ENCODE measurements at regions not wholly inside any gene's neighbourhood (a gene's known extent, or its start where the extent isn't known, plus 50 kb on each side); places are given as distances from the start of the nearest gene placed in this dataset.
"Not testable (repeated sequence)": the region's sequence is repeated elsewhere in the genome, so short reads cannot be mapped to it uniquely, and the experiment has no call there.

GRCh38 chr4:82247629-82248028 is 126.2 kb downstream of the HNRNPD start:
- DNase-seq (ENCODE audit: low read depth), result no peak

DNA sequence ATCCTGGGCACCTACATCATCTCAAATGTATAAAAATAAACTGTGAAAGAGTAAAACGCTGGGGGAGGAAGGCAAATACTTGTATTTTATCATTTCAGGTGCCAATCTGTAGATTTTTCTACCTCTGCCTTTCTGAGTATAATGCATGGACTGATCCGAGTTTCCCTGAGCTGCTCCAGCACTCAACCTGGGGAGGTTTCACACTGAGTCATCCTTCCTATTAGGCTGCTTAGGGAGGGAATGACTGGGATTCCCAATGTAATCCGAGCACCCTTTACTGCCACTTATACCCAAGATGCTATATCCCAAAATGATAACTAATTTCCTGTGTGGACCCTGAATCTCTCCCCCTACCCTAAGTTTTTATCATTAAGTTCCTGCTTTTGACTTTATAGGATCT is 126.6 kb downstream of the HNRNPD start:
- DNase-seq (ENCODE audit: low read depth), result no peak

DNA sequence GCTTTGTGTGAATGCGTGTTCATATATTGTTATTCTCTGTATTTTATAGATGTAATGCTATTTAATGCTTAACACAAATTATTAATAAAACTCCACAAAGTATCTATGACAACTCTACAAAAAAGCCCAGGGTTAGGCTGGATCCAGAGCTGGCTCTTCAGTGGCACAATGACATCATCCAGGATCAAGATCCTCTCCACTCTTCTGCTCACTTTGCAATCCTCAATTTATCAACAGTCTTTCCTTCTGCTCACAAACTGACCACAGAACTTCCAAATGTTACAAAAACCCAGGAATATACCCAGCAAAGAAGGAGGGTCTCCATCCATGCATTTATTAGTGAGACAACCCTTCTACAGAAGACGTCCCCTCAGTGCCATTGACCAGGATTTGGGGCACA is 132.3 kb downstream of the HNRNPD start:
- DNase-seq (ENCODE audit: low read depth), result no peak

GRCh38 chr4:82240410-82240809 is 133.4 kb downstream of the HNRNPD start:
- DNase-seq (ENCODE audit: low read depth), result no peak

DNA sequence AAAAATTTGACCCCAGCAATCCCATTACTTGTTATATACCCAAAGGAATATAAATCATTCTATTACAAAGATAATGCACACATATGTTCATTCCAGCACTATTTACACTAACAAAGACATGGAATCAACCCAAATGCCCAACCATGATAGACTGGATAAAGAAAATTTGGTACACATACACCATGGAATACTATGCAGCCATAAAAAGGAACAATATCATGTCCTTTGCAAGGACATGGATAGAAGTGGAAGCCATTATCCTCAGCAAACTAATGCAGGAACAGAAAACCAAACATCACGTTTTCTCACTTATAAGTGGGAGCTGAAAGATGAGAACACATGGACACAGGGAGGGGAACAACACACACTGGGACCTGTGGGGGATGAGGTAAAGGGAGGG is 136.6 kb downstream of the HNRNPD start:
- DNase-seq (ENCODE audit: low read depth), result not testable (repeated sequence)

GRCh38 chr4:82235346-82235745 is 138.4 kb downstream of the HNRNPD start:
- no peak for DNase-seq (ENCODE audit: low read depth)

- DNase-seq (ENCODE audit: low read depth), result no peak
Observed at GRCh38 chr4:82232891-82233290, 140.9 kb downstream of the HNRNPD start.

GRCh38 chr4:82231806-82232205 is 142.0 kb downstream of the HNRNPD start:
- DNase-seq (ENCODE audit: low read depth), result no peak

DNA sequence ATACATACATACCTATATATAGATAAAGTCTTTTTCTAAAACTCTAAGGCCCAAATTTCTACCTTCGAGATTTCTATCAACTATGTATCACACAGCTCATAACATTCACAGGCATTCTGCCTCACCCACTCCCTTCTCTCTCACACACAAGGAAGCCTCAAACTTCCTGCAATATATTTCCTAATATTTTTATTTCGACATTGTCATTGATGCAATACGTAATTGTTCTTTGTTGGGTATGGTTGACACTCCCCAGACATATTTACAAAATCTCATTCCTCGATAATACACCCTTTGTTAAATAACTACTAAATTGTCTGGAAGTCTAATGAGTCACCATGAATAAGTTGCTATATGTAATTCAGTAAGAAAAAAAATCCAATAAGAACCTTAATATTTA is 143.5 kb downstream of the HNRNPD start:
- no peak for DNase-seq (ENCODE audit: low read depth)

- DNase-seq (ENCODE audit: low read depth), result no peak
Observed at GRCh38 chr4:82225030-82225429, 148.8 kb downstream of the HNRNPD start.

GRCh38 chr4:82223715-82224114 is 150.1 kb downstream of the HNRNPD start:
- no peak for DNase-seq (ENCODE audit: low read depth)

DNA sequence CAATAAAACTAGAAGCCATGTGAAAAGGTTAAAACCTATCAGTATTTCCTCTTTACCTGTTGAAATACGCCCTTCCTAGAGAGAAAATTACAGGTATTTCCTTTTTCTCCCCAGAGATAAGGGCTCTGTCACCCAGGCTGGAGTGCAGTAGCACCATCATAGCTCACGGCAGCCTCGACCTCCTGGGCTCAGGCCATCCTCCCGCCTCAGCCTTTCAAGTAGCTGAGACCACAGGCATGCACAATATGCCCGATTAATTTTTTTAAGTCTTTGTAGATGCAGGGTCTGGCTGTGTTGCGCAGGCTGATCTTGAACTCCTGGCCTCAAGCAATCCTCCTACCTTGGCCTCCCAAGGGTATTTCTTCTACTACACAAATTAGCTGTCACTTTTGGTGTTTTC is 154.4 kb downstream of the HNRNPD start:
- no peak for DNase-seq (ENCODE audit: low read depth)

DNA sequence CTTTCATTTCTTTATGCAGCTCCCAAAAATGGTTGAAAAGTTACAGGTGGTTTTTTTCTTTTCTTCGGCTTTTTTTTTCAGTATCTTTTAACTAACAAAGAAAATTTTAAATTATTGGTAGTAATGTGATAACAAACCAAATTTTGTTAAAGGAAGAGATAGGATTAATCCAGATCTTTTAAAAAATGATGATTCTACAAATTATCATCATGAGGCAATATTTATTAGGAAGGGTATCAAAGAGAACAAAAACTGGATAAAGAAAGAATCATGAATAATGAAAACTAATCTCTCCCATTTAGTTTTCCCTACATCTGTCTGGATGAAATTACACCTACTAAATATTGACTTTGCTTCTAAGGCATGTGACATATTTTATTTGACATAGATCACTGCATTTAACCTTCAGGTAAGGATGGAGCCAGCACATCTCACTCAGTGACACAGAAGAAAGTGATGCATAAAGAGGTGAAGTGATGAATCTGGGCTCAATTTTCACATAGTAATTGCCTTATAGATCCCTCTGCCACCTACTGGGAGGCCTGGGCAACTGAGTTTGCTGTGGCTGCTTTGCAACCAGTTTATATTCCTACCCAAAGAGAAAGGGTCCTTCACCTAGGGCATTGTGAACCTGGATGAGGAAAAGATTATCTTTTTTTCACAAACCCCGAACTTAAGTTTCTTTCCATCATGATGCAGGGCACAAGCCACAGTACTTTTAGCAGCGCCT is 155.6 kb downstream of the HNRNPD start:
- DNase-seq (ENCODE audit: low read depth), result no peak

GRCh38 chr4:82216219-82216618 is 157.6 kb downstream of the HNRNPD start:
- no peak for DNase-seq (ENCODE audit: low read depth)

DNA sequence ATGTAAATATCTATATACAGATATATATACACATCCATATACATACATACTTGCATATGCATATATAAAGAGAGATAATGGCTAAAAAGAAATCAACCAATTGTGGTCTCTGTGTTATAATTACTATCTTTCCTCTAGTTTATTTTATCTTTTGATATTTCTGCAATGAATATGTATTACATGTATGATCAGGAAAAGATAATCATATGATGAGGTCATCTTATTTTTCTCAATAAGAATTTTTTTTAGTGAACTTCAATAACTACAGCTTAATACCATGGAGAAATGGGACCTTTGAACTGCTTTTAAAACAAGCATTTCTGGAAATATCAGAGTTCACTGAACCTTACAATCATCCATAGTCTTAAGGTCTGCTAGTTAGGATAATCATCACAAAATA is 158.0 kb downstream of the HNRNPD start:
- no peak for DNase-seq (ENCODE audit: low read depth)

DNA sequence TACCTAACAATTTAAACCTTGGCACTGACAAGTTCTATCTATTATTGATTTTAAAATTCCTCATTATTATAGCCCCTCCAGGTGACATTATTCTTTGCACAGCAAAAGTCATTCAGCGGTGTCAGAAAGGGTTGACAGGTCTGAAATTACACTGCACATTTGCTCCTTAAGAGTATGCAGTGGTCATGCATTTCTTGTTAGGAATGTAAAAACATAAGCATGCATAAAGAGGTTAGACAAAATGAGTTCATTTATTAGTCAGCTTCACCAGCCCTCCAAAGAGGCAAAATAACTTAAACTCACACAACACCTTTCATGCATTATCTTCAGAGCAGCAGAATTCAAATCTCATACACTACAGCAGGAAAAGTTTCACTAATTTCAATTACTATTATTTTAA is 158.8 kb downstream of the HNRNPD start:
- no peak for DNase-seq (ENCODE audit: low read depth)

DNA sequence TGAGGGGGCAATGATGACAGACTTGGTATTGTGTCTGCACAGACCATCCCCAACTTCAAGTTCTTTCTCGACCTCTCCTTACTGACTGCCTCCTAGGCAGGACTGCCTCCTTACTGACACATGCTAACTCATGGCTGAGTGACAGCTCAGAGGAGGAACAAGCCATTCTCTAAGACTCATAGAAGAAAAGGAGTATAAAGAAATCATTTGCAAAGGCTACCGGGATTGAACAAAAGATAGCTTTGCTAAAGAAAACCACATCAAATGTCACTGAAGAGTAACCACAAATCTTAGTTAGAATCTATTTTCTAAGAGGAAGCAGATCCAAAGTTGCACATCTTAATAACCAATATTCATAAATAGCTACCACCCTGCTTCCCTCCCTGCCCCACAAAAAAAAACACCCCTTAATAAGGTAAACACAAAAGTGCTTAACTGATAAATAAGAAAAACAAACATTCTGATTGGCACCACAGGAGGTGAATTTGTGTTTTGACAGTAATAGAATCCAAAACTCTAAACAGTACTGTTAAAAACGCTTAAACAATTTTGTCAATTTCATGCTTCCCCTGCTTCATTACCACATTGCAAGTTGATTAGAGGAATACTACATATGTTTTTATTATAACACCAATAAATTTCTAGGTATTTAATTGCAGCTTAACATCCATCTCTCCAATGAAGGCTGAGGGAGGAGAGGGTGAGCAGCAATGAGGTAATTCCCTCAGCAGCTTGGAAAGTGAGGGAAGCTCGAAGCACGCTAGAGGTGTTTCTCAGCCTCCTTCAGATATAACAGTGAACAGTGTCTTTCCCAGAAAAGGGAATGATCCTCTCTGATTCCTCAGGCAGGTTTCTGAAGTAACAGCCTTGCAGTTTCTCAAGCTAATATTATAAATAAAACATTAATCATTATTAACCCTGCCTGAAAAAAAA is 160.0 kb downstream of the HNRNPD start:
- DNase-seq (ENCODE audit: low read depth), result no peak

- DNase-seq (ENCODE audit: low read depth), result peak; percentile 17
Observed at GRCh38 chr4:82201805-82202641, 171.8 kb downstream of the HNRNPD start.

- DNase-seq (ENCODE audit: low read depth), result no peak
Observed at GRCh38 chr4:82201303-82201702, 172.5 kb downstream of the HNRNPD start.

DNA sequence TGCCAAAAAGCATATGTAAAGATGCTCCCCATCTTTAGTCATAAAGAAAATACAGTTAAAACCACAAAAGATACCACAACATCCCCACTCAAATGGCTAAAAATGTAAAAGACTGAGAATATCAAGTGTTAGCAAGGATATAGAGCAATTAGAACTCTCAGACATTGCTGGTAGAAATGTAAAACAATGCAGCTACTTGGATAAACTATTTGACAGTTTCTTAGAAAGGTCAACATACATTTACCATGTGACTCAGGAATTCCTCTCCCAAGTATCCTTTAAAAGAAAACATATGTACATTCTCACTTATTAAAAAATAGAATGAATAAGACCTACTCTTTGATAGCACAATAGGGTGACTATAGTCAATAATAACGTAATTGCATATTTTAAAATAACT is 173.7 kb downstream of the HNRNPD start:
- DNase-seq (ENCODE audit: low read depth), result no peak

GRCh38 chr4:82194329-82194728 is 179.5 kb downstream of the HNRNPD start:
- no peak for DNase-seq (ENCODE audit: low read depth)

- DNase-seq (ENCODE audit: low read depth), result no peak
Observed at GRCh38 chr4:82192017-82192673, 181.6 kb downstream of the HNRNPD start.
